ENCODE measurements at regions not wholly inside any gene's neighbourhood (a gene's known extent, or its start where the extent isn't known, plus 50 kb on each side); places are given as distances from the start of the nearest gene placed in this dataset.
"Not testable (repeated sequence)": the region's sequence is repeated elsewhere in the genome, so short reads cannot be mapped to it uniquely, and the experiment has no call there.

DNA sequence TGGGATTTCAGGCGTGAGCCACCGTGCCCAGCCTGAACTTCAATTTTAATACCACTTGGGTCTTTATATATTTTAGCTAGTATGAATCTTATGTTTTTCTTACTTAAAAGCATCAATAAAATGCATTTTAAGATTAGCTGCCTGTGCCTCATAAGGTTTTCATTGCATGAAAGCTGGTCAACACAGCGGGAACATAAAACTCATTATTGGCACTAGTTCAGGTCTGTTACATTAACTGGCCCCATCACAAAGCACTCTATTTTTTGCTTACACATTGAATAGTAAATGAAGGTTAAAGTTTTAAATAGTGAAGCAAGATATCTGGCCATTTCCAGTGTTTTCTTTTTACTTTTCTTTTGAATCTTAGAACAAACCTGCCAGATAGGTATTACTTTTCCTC is 145.6 kb upstream of the LYSMD4 start:
- Mint-ChIP-seq H3K4me1 (ENCODE audit: low read depth) (no peaks in the 10 kb centered on the region), H3K4me3 (ENCODE audit: low read depth) (no peak overlapping the region), H3K36me3 (ENCODE audit: low read depth) (peaks cover 7% of the 10 kb centered on the region), H3K9me3 (no peaks in the 10 kb centered on the region), H3K27ac (no peak overlapping the region), H3K27me3 (ENCODE audit: low read depth) (no peaks in the 10 kb centered on the region)
- intact Hi-C loops (cut with micrococcal nuclease): no loop called here
- no peak for DNase-seq (ENCODE audit: low spot score)

GRCh38 chr15:99873451-99873850 is 140.2 kb upstream of the LYSMD4 start:
- Mint-ChIP-seq H3K9me3 (no peaks in the 10 kb centered on the region), H3K4me1 (ENCODE audit: low read depth) (no peaks in the 10 kb centered on the region), H3K27me3 (ENCODE audit: low read depth) (no peaks in the 10 kb centered on the region), H3K36me3 (ENCODE audit: low read depth) (no peaks in the 10 kb centered on the region), H3K4me3 (ENCODE audit: low read depth) (no peak overlapping the region), H3K27ac (no peak overlapping the region)
- intact Hi-C loops (cut with micrococcal nuclease): no loop called here
- DNase-seq (ENCODE audit: low spot score): no peak

- no peaks in the 10 kb centered on the region for H3K9me3 Mint-ChIP-seq
- H3K27me3 Mint-ChIP-seq (ENCODE audit: low read depth): no peaks in the 10 kb centered on the region
- H3K4me1 Mint-ChIP-seq (ENCODE audit: low read depth): no peaks in the 10 kb centered on the region
- intact Hi-C loops (cut with micrococcal nuclease): no loop called here
- no peak overlapping the region for H3K4me3 Mint-ChIP-seq (ENCODE audit: low read depth)
- no peak for DNase-seq (ENCODE audit: low spot score)
- H3K36me3 Mint-ChIP-seq (ENCODE audit: low read depth): no peaks in the 10 kb centered on the region
- H3K27ac Mint-ChIP-seq: no peak overlapping the region
Observed at GRCh38 chr15:99863550-99864198, 130.4 kb upstream of the LYSMD4 start.

- Mint-ChIP-seq H3K27ac (no peak overlapping the region), H3K27me3 (ENCODE audit: low read depth) (no peaks in the 10 kb centered on the region), H3K9me3 (no peaks in the 10 kb centered on the region), H3K4me1 (ENCODE audit: low read depth) (no peaks in the 10 kb centered on the region), H3K36me3 (ENCODE audit: low read depth) (no peaks in the 10 kb centered on the region), H3K4me3 (ENCODE audit: low read depth) (no peak overlapping the region)
- intact Hi-C loops (cut with micrococcal nuclease): no loop called here
- no peak for DNase-seq (ENCODE audit: low spot score)
Observed at GRCh38 chr15:99857836-99858235, 124.6 kb upstream of the LYSMD4 start.

DNA sequence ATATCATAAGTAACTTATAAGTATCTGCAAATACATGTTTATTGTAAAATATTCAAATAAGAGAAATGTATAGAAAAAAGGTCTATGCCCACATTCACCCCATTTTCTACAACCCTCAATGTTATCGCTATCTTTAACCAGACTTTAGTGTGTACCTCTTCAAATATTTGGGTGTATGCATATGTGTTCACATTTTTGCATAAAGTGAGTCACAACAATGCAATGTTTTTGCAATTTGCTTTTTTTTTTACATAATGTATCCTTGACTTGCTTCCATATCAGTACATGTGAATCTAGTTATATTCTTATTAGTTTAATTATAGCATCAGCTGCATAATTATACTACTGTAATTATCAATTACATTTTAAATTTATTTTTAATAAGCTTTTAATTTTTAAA is 117.3 kb upstream of the LYSMD4 start:
- no peak for DNase-seq (ENCODE audit: low spot score)
- intact Hi-C loops (cut with micrococcal nuclease): no loop called here
- Mint-ChIP-seq H3K9me3 (no peaks in the 10 kb centered on the region), H3K27ac (no peak overlapping the region), H3K27me3 (ENCODE audit: low read depth) (no peaks in the 10 kb centered on the region), H3K4me1 (ENCODE audit: low read depth) (peaks cover 3% of the 10 kb centered on the region), H3K4me3 (ENCODE audit: low read depth) (no peak overlapping the region), H3K36me3 (ENCODE audit: low read depth) (no peaks in the 10 kb centered on the region)

DNA sequence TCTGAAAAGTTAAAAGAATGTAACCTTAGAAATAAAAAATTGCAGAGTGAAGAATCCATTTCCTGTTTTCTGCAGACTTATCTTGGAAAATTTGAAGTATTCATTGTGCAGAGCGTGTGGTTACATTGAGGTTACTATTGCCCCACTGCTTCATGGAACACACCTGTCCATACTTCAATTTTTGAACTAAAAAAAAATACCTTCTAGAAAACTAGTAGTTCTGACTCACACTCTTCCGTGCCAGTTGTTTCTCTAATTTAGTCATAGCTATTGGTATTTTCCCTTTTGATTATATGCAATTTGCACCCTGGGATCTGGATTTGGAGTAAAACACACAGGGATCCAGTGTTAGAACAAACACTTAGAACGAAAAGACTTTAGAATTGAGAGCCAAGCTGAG is 111.8 kb upstream of the LYSMD4 start:
- H3K9me3 Mint-ChIP-seq: no peaks in the 10 kb centered on the region
- intact Hi-C loops (cut with micrococcal nuclease): loop anchor here (1.0 kb wide), 1 partner anchor 19 kb away; no protein-coding TSS in a partner anchor
- H3K27me3 Mint-ChIP-seq (ENCODE audit: low read depth): no peaks in the 10 kb centered on the region
- no peak overlapping the region for H3K4me3 Mint-ChIP-seq (ENCODE audit: low read depth)
- H3K4me1 Mint-ChIP-seq (ENCODE audit: low read depth): peaks cover 25% of the 10 kb centered on the region
- H3K36me3 Mint-ChIP-seq (ENCODE audit: low read depth): no peaks in the 10 kb centered on the region
- DNase-seq (ENCODE audit: low spot score): no peak
- peak overlapping the region; percentile 76 for H3K27ac Mint-ChIP-seq

DNA sequence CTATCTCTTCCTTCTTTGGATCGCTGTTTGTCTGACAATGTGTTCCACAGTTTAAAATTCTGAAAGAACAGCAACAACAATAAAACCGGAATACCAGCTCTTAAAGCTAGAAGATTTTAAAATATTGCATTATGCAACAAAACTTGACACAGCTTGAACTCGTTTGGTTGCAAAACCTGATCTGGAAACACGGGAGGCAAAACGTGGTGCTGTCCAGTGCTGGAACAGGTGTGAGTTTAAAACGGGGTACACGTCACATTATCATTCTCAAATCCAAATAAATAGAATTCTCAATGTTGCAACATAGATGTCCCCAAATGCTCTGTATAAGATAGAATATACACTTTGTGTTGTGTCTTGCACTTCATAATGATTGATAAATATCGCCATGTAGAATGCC is 110.9 kb upstream of the LYSMD4 start:
- no peaks in the 10 kb centered on the region for H3K9me3 Mint-ChIP-seq
- H3K4me3 Mint-ChIP-seq (ENCODE audit: low read depth): no peak overlapping the region
- H3K27me3 Mint-ChIP-seq (ENCODE audit: low read depth): no peaks in the 10 kb centered on the region
- peaks cover 25% of the 10 kb centered on the region for H3K4me1 Mint-ChIP-seq (ENCODE audit: low read depth)
- H3K36me3 Mint-ChIP-seq (ENCODE audit: low read depth): peaks cover 6% of the 10 kb centered on the region
- no peak for DNase-seq (ENCODE audit: low spot score)
- intact Hi-C loops (cut with micrococcal nuclease): no loop called here
- H3K27ac Mint-ChIP-seq: no peak overlapping the region

- no peak overlapping the region for H3K4me3 Mint-ChIP-seq (ENCODE audit: low read depth)
- no peak overlapping the region for H3K27ac Mint-ChIP-seq
- intact Hi-C loops (cut with micrococcal nuclease): loop anchor here (1.0 kb wide), 1 partner anchor 32 kb away; no protein-coding TSS in a partner anchor
- H3K4me1 Mint-ChIP-seq (ENCODE audit: low read depth): peaks cover 25% of the 10 kb centered on the region
- no peak for DNase-seq (ENCODE audit: low spot score)
- no peaks in the 10 kb centered on the region for H3K27me3 Mint-ChIP-seq (ENCODE audit: low read depth)
- no peaks in the 10 kb centered on the region for H3K9me3 Mint-ChIP-seq
- peaks cover 16% of the 10 kb centered on the region for H3K36me3 Mint-ChIP-seq (ENCODE audit: low read depth)
Observed at GRCh38 chr15:99842071-99842470, 108.8 kb upstream of the LYSMD4 start.

- Mint-ChIP-seq H3K9me3 (peaks cover 12% of the 10 kb centered on the region), H3K4me1 (ENCODE audit: low read depth) (peaks cover 18% of the 10 kb centered on the region), H3K27ac (peak overlapping the region; percentile 76), H3K36me3 (ENCODE audit: low read depth) (peaks cover 73% of the 10 kb centered on the region), H3K27me3 (ENCODE audit: low read depth) (no peaks in the 10 kb centered on the region), H3K4me3 (ENCODE audit: low read depth) (no peak overlapping the region)
- no peak for DNase-seq (ENCODE audit: low spot score)
- intact Hi-C loops (cut with micrococcal nuclease): loop anchor here (1.0 to 10.0 kb wide), 3 partner anchors 15 to 769 kb away; no protein-coding TSS in a partner anchor
Observed at GRCh38 chr15:99826157-99826780, 93.0 kb upstream of the LYSMD4 start.

DNA sequence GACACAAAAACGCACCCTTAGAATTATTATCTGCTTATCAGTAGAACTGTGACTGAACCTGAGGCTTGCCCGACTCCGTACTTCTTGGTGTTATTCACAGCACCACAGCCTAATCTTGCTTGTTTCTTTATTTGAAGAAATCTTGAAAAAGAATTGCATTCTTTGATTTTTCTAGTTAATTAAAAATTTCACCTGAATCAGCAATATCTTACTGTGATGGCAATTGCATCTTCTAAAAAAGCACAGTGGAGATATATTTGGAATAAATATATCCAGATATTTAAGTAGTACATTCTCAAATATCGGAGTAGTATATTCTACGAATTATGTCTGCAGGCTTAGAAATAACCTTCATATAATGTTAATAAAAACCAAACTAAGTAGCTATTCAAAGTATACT is 90.1 kb upstream of the LYSMD4 start:
- Mint-ChIP-seq H3K27ac (no peak overlapping the region), H3K36me3 (ENCODE audit: low read depth) (peaks cover 67% of the 10 kb centered on the region), H3K9me3 (peaks cover 8% of the 10 kb centered on the region), H3K4me3 (ENCODE audit: low read depth) (no peak overlapping the region), H3K4me1 (ENCODE audit: low read depth) (peaks cover 20% of the 10 kb centered on the region), H3K27me3 (ENCODE audit: low read depth) (no peaks in the 10 kb centered on the region)
- intact Hi-C loops (cut with micrococcal nuclease): loop anchor here (10.0 kb wide), 1 partner anchor 771 kb away; no protein-coding TSS in a partner anchor
- DNase-seq (ENCODE audit: low spot score): no peak

DNA sequence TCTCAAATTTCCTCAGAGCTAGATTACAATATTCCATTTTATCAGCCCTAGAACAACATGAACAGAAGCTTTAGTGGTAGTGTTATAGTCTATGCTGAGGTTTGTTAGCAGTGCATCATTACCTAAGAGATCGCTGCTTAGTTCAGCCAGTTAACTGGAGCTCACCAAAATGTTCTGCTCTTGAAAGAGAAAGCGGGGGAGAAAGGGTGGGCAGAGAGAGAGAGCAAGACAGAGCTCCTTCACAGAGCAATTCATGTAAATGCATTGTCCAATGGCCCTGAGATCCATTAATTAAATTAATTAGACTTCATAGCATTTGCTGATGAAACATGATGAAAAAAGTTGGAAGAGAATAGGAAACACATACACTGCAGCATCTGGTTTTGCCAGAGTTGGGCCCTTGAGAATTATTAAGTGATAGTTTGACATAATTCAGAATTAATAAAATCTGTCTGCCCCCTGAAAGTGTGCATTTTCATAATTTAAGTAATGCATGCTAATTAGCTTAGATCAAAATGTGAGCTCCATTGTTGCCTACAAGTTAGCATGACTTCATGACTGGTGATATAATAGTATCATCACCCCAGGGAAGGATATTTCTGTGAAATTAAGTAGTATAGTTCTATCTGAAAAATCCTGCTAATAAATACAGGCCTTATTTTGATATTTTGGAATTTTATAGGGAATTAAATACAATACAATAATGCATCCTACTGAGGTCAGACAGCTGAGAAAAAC is 86.9 kb upstream of the LYSMD4 start:
- DNase-seq (ENCODE audit: low spot score): no peak
- H3K4me3 Mint-ChIP-seq (ENCODE audit: low read depth): no peak overlapping the region
- H3K27me3 Mint-ChIP-seq (ENCODE audit: low read depth): no peaks in the 10 kb centered on the region
- H3K36me3 Mint-ChIP-seq (ENCODE audit: low read depth): peaks cover 67% of the 10 kb centered on the region
- H3K9me3 Mint-ChIP-seq: no peaks in the 10 kb centered on the region
- intact Hi-C loops (cut with micrococcal nuclease): loop anchor here (10.0 kb wide), 1 partner anchor 775 kb away; no protein-coding TSS in a partner anchor
- H3K4me1 Mint-ChIP-seq (ENCODE audit: low read depth): peaks cover 14% of the 10 kb centered on the region
- H3K27ac Mint-ChIP-seq: no peak overlapping the region

DNA sequence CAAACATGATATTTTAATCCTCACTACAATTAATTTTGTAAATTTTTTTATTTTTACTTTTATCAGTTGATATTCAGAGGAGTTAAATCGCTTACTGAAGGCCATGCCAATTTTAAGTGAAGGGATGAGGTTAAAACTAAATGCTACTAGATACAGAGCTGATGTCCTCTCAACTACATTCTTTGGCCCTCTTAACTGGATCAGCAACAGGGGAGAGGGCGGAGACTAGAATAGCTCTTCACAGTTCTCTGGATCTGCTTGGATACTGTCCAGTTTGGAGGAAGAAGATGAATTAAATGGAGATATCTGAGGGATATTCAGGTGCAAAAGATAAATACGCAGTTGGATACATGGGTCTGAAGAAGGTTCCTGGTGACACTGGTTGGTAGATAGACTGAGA is 85.6 kb upstream of the LYSMD4 start:
- intact Hi-C loops (cut with micrococcal nuclease): no loop called here
- Mint-ChIP-seq H3K27me3 (ENCODE audit: low read depth) (no peaks in the 10 kb centered on the region), H3K36me3 (ENCODE audit: low read depth) (peaks cover 60% of the 10 kb centered on the region), H3K9me3 (no peaks in the 10 kb centered on the region), H3K4me3 (ENCODE audit: low read depth) (no peak overlapping the region), H3K4me1 (ENCODE audit: low read depth) (peaks cover 10% of the 10 kb centered on the region), H3K27ac (no peak overlapping the region)
- DNase-seq (ENCODE audit: low spot score): no peak

DNA sequence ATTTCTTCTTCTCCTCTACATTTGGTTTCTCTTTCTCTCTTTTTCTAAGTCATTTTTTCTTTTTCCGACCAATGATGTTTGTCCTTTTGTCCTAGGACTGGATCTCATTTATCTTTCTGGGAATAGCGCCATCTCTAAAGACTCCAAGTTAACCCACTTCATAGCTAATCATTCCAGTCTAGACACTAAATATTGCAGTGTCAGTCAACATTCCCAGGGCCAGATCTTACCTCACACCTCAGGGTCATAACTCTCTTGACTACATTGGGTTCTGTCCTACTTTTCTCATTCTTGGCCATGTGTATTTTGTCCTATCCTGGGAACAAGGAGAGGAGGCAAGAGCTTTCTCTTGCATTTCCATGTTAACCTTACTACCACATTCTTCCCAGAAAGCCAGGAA is 83.6 kb upstream of the LYSMD4 start:
- H3K4me1 Mint-ChIP-seq (ENCODE audit: low read depth); H3K9me3 Mint-ChIP-seq; H3K4me3 Mint-ChIP-seq (ENCODE audit: low read depth); H3K27me3 Mint-ChIP-seq (ENCODE audit: low read depth); H3K27ac Mint-ChIP-seq; intact Hi-C loops (cut with micrococcal nuclease); DNase-seq (ENCODE audit: low spot score): not testable (repeated sequence)
- H3K36me3 Mint-ChIP-seq (ENCODE audit: low read depth): peaks cover 67% of the 10 kb centered on the region
